ENCODE measurements at regions not wholly inside any gene's neighbourhood (a gene's known extent, or its start where the extent isn't known, plus 50 kb on each side); places are given as distances from the start of the nearest gene placed in this dataset.

DNA sequence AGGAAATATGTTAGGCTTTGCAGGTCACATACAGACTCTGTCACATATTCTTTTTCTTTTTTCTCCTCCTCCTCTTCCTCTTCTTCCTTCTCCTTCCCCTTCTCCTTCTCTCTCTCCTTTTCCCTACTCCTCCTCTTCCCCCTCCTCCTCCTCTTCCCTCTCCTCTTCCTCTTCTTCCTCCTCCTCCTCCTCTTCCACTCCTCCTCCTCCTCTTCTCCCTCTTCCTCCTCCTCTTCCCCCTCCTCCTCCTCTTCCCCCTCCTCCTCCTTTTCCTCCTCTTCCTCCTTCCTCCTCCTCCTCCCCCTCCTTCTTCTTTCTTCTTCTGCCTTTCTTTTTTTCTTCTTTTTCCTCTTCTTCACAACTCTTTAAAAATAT, 159.8 kb downstream of the KIF20B start:
- no peak for TF ChIP-seq JAZF1 (CRISPR knock-in tag; IDR thresholded peaks at IDR 0.05)
- no peak for TF ChIP-seq NFE2L1 (CRISPR knock-in tag; IDR thresholded peaks at IDR 0.05)
- TF ChIP-seq, protein P1, sequence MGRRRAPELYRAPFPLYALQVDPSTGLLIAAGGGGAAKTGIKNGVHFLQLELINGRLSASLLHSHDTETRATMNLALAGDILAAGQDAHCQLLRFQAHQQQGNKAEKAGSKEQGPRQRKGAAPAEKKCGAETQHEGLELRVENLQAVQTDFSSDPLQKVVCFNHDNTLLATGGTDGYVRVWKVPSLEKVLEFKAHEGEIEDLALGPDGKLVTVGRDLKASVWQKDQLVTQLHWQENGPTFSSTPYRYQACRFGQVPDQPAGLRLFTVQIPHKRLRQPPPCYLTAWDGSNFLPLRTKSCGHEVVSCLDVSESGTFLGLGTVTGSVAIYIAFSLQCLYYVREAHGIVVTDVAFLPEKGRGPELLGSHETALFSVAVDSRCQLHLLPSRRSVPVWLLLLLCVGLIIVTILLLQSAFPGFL (CRISPR knock-in tag; IDR thresholded peaks at IDR 0.05; ENCODE audit: borderline replicate concordance) = no peak
- TF ChIP-seq, protein P2, sequence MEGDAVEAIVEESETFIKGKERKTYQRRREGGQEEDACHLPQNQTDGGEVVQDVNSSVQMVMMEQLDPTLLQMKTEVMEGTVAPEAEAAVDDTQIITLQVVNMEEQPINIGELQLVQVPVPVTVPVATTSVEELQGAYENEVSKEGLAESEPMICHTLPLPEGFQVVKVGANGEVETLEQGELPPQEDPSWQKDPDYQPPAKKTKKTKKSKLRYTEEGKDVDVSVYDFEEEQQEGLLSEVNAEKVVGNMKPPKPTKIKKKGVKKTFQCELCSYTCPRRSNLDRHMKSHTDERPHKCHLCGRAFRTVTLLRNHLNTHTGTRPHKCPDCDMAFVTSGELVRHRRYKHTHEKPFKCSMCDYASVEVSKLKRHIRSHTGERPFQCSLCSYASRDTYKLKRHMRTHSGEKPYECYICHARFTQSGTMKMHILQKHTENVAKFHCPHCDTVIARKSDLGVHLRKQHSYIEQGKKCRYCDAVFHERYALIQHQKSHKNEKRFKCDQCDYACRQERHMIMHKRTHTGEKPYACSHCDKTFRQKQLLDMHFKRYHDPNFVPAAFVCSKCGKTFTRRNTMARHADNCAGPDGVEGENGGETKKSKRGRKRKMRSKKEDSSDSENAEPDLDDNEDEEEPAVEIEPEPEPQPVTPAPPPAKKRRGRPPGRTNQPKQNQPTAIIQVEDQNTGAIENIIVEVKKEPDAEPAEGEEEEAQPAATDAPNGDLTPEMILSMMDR (IDR thresholded peaks at IDR 0.05) = no peak
- TF ChIP-seq, protein P3, sequence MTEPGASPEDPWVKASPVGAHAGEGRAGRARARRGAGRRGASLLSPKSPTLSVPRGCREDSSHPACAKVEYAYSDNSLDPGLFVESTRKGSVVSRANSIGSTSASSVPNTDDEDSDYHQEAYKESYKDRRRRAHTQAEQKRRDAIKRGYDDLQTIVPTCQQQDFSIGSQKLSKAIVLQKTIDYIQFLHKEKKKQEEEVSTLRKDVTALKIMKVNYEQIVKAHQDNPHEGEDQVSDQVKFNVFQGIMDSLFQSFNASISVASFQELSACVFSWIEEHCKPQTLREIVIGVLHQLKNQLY (CRISPR knock-in tag; IDR thresholded peaks at IDR 0.05) = no peak
- TF ChIP-seq, protein P4, sequence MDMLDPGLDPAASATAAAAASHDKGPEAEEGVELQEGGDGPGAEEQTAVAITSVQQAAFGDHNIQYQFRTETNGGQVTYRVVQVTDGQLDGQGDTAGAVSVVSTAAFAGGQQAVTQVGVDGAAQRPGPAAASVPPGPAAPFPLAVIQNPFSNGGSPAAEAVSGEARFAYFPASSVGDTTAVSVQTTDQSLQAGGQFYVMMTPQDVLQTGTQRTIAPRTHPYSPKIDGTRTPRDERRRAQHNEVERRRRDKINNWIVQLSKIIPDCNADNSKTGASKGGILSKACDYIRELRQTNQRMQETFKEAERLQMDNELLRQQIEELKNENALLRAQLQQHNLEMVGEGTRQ (CRISPR knock-in tag; IDR thresholded peaks at IDR 0.05) = no peak
- TF ChIP-seq, protein P5, sequence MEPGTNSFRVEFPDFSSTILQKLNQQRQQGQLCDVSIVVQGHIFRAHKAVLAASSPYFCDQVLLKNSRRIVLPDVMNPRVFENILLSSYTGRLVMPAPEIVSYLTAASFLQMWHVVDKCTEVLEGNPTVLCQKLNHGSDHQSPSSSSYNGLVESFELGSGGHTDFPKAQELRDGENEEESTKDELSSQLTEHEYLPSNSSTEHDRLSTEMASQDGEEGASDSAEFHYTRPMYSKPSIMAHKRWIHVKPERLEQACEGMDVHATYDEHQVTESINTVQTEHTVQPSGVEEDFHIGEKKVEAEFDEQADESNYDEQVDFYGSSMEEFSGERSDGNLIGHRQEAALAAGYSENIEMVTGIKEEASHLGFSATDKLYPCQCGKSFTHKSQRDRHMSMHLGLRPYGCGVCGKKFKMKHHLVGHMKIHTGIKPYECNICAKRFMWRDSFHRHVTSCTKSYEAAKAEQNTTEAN (CRISPR knock-in tag; IDR thresholded peaks at IDR 0.05) = no peak
- no peak for TF ChIP-seq TCF7 (CRISPR knock-in tag; IDR thresholded peaks at IDR 0.05; ENCODE audit: low read depth)
- TF ChIP-seq, protein P6, sequence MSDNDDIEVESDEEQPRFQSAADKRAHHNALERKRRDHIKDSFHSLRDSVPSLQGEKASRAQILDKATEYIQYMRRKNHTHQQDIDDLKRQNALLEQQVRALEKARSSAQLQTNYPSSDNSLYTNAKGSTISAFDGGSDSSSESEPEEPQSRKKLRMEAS (CRISPR knock-in tag; IDR thresholded peaks at IDR 0.05) = no peak
- TF ChIP-seq JUN (CRISPR knock-in tag; IDR thresholded peaks at IDR 0.05) = no peak
- no peak for TF ChIP-seq GRHL2 (CRISPR knock-in tag; IDR thresholded peaks at IDR 0.05; ENCODE audit: insufficient replicate concordance, severe bottlenecking)
- TF ChIP-seq ZNF263 (CRISPR knock-in tag; IDR thresholded peaks at IDR 0.05; ENCODE audit: low read depth) = peak; percentile 51; the same call in 1 of the 2 replicates
- TF ChIP-seq FOXP1 (CRISPR knock-in tag; IDR thresholded peaks at IDR 0.05; ENCODE audit: borderline replicate concordance) = no peak
- TF ChIP-seq ELF4 (CRISPR knock-in tag; IDR thresholded peaks at IDR 0.05; ENCODE audit: low read depth) = no peak

Measured in WTC11 (cell line).